K562 (cell line): ENCODE measurements at regions not wholly inside any gene's neighbourhood (a gene's known extent, or its start where the extent isn't known, plus 50 kb on each side); places are given as distances from the start of the nearest gene placed in this dataset.

Source experiments
- ATF6 ChIP-seq: sonication (generic); formaldehyde crosslinking; IDR thresholded peaks from 2 replicates; pipeline ENCODE4 v1.4.0; 2020; ENCODE audit warnings: mild to moderate bottlenecking, missing genetic modification reagents
- E2F3 ChIP-seq: fragments of 250-450 bp; sonication (Bioruptor Pico); IDR thresholded peaks from 2 replicates; pipeline ENCODE4 v1.4.0; 2020; ENCODE audit warnings: mild to moderate bottlenecking
- ELF1 ChIP-seq: fragments of 200-800 bp; sonication (Bioruptor generic); IDR thresholded peaks from 2 replicates; pipeline ENCODE4 v1.6.1; 2016; ENCODE audit warnings: missing genetic modification characterization, missing compliant biosample characterization
- EZH2 ChIP-seq: IDR thresholded peaks from 2 replicates; pipeline ENCODE4 v1.6.1; 2012; ENCODE audit warnings: low read depth, mild to moderate bottlenecking, inconsistent platforms, low read length, borderline replicate concordance
- NFE2L1 ChIP-seq: fragments of 450-650 bp; IDR thresholded peaks from 2 replicates; pipeline ENCODE4 v1.6.1; 2016; ENCODE audit warnings: missing genetic modification characterization, low read depth, mild to moderate bottlenecking, missing compliant biosample characterization, moderate library complexity, borderline replicate concordance
- PYGO2 ChIP-seq: fragments of 450-650 bp; IDR thresholded peaks from 2 replicates; pipeline ENCODE4 v1.6.1; 2016; ENCODE audit warnings: mild to moderate bottlenecking, missing genetic modification characterization, moderate library complexity, missing compliant biosample characterization
- RB1 ChIP-seq: fragments of 450-650 bp; IDR thresholded peaks from 2 replicates; pipeline ENCODE4 v1.6.1; 2017; ENCODE audit warnings: low read depth, mild to moderate bottlenecking
- ZNF740 ChIP-seq, 3 experiments: fragments of 200-800 bp in 1 of 3; sonication (Bioruptor generic) in 1 of 3; sonication (generic) in 1 of 3; formaldehyde crosslinking in 1 of 3; IDR thresholded peaks; 2 replicates each; pipeline versions ENCODE4 v1.6.1 to v1.8.0; 2016 to 2022; ENCODE audit warnings: mild to moderate bottlenecking in 2 of 3, missing compliant biosample characterization in 2 of 3, missing genetic modification characterization in 2 of 3, missing genetic modification reagents in 1 of 3
- TF ChIP-seq, protein P1 (sequence below): fragments of 450-650 bp; IDR thresholded peaks from 2 replicates; pipeline ENCODE4 v1.6.1; 2017; ENCODE audit warnings: antibody characterized with exemption
- TF ChIP-seq, protein P2 (sequence below): sonication (generic); formaldehyde crosslinking; IDR thresholded peaks from 2 replicates; pipeline ENCODE4 v1.8.0; 2022; ENCODE audit warnings: mild to moderate bottlenecking, missing genetic modification reagents, borderline replicate concordance
- TF ChIP-seq, protein P3 (sequence below), 2 experiments: fragments of 450-650 bp; IDR thresholded peaks; 2 replicates each; pipeline ENCODE4 v1.6.1; 2016; ENCODE audit warnings: mild to moderate bottlenecking in 2 of 2, borderline replicate concordance in 1 of 2, low read depth in 1 of 2, moderate library complexity in 1 of 2

DNA sequence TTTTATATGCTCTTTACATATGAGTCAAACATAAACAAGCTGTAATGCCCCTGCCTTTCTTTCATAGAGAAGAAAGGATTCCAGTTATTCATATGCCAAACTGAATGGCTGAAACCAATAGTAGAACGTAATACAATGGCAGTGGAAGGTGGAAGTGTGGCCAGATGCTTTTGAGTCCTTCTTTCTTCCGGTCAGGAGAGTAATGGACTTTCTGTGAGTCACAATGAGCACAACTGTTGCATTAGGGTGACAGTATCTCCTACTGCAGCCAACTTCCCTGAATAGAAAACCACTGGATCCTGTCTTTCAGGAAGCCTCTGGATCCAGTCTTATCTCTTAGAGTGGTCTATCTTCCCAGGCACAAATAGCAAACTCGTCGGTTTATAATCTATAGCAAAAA lies 855.2 kb downstream of the MAT2B start (continued):
- TF ChIP-seq, protein P1, sequence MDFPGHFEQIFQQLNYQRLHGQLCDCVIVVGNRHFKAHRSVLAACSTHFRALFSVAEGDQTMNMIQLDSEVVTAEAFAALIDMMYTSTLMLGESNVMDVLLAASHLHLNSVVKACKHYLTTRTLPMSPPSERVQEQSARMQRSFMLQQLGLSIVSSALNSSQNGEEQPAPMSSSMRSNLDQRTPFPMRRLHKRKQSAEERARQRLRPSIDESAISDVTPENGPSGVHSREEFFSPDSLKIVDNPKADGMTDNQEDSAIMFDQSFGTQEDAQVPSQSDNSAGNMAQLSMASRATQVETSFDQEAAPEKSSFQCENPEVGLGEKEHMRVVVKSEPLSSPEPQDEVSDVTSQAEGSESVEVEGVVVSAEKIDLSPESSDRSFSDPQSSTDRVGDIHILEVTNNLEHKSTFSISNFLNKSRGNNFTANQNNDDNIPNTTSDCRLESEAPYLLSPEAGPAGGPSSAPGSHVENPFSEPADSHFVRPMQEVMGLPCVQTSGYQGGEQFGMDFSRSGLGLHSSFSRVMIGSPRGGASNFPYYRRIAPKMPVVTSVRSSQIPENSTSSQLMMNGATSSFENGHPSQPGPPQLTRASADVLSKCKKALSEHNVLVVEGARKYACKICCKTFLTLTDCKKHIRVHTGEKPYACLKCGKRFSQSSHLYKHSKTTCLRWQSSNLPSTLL = peak; percentile 92
- TF ChIP-seq NFE2L1 (tag) = no peak
- TF ChIP-seq, protein P2, sequence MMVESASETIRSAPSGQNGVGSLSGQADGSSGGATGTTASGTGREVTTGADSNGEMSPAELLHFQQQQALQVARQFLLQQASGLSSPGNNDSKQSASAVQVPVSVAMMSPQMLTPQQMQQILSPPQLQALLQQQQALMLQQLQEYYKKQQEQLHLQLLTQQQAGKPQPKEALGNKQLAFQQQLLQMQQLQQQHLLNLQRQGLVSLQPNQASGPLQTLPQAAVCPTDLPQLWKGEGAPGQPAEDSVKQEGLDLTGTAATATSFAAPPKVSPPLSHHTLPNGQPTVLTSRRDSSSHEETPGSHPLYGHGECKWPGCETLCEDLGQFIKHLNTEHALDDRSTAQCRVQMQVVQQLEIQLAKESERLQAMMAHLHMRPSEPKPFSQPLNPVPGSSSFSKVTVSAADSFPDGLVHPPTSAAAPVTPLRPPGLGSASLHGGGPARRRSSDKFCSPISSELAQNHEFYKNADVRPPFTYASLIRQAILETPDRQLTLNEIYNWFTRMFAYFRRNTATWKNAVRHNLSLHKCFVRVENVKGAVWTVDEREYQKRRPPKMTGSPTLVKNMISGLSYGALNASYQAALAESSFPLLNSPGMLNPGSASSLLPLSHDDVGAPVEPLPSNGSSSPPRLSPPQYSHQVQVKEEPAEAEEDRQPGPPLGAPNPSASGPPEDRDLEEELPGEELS (CRISPR knock-in tag) = no peak
- TF ChIP-seq, protein P3, sequence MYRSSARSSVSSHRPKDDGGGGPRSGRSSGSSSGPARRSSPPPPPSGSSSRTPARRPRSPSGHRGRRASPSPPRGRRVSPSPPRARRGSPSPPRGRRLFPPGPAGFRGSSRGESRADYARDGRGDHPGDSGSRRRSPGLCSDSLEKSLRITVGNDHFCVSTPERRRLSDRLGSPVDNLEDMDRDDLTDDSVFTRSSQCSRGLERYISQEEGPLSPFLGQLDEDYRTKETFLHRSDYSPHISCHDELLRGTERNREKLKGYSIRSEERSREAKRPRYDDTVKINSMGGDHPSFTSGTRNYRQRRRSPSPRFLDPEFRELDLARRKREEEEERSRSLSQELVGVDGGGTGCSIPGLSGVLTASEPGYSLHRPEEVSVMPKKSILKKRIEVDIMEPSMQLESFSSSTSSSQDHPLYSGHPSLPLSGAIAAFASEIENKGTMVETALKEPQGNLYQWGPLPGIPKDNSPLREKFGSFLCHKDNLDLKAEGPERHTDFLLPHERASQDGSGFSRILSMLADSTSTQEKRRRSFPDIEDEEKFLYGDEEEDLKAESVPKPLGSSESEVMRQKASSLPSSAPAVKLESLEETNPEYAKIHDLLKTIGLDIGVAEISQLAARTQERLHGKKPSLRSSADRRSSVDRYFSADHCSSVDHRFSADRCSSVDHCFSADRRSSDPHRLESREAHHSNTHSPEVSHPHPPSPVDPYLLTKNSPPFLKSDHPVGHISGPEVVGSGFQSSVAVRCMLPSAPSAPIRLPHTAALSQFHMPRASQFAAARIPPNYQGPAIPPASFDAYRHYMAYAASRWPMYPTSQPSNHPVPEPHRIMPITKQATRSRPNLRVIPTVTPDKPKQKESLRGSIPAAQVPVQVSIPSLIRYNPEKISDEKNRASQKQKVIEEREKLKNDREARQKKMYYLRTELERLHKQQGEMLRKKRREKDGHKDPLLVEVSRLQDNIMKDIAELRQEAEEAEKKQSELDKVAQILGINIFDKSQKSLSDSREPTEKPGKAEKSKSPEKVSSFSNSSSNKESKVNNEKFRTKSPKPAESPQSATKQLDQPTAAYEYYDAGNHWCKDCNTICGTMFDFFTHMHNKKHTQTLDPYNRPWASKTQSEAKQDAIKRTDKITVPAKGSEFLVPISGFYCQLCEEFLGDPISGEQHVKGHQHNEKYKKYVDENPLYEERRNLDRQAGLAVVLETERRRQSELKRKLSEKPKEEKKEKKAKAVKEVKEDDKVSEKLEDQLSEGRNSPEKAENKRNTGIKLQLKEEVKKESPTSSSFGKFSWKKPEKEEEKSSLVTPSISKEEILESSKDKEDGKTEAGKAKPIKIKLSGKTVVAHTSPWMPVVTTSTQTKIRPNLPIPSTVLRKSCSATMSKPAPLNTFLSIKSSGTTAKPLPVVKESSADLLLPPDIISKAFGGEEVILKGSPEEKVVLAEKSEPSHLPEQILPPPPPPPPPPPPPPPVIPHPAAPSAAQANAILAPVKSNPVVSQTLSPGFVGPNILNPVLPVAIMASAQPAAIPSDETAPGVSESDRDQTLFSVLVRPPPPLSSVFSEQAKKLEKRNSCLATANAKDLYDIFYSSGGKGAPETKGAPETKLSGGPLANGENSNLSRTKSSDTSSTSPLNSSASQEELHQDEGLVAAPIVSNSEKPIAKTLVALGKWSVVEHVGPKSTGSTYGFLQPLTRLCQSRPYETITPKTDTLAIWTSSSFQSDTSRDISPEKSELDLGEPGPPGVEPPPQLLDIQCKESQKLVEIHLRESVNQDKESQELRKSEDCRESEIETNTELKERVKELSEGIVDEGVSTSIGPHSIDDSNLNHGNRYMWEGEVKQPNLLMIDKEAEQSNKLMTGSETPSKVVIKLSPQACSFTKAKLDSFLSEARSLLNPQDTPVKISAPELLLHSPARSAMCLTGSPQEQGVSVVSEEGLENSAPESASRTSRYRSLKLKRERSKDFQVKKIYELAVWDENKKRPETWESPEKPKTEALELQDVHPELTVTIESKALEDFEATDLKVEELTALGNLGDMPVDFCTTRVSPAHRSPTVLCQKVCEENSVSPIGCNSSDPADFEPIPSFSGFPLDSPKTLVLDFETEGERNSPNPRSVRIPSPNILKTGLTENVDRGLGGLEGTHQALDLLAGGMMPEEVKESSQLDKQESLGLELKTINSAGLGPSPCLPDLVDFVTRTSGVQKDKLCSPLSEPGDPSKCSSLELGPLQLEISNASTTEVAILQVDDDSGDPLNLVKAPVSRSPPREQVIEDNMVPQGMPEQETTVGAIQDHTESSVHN (IDR thresholded peaks at IDR 0.05; ENCODE audit: borderline replicate concordance in 1 of 2, low read depth in 1 of 2) = no peak
- no peak for TF ChIP-seq ZNF740 (CRISPR knock-in tag; IDR thresholded peaks at IDR 0.05)
- no peak for TF ChIP-seq ZNF740 (tag; IDR thresholded peaks at IDR 0.05)
- TF ChIP-seq RB1 = no peak
- no peak for TF ChIP-seq E2F3 (CRISPR knock-in tag)
- TF ChIP-seq PYGO2 (tag) = no peak
- TF ChIP-seq ELF1 (tag) = 0 out of 2 replicates have a peak, but pooled peaks have one; percentile 23
- TF ChIP-seq ATF6 (CRISPR knock-in tag) = no peak
- TF ChIP-seq EZH2 = no peak
